SK-N-SH (cell line): ENCODE measurements at regions not wholly inside any gene's neighbourhood (a gene's known extent, or its start where the extent isn't known, plus 50 kb on each side); places are given as distances from the start of the nearest gene placed in this dataset.

Source experiments
- CTCF ChIA-PET: fragments of 300-600, 350-600 bp; formaldehyde crosslinking; extraction: SDS; loops from one replicate; lab custom pipeline; 2021; lab: Yijun Ruan, JAX
- POLR2A ChIA-PET: fragments of 350-600 bp; sonication (Branson Sonifier 250); formaldehyde crosslinking; extraction: SDS; loops from one replicate; lab custom pipeline; 2020; ENCODE audit warnings: antibody characterized with exemption, inconsistent platforms; lab: Yijun Ruan, JAX
- DNase-seq: peaks from one replicate; pipeline ENCODE4 v3.0.0; 2012
- H2AFZ ChIP-seq: fragments of 200-600 bp; sonication (generic); 2 replicates; pipeline ENCODE4 v1.8.1; 2016; ENCODE audit warnings: antibody characterized with exemption, mild to moderate bottlenecking, low read depth
- H3F3A ChIP-seq: fragments of 200-600 bp; sonication (generic); replicated peaks from 2 replicates; pipeline ENCODE3; 2016; ENCODE audit warnings: antibody characterized with exemption, mild to moderate bottlenecking; ENCODE audit not compliant: insufficient read depth
- H3K27ac ChIP-seq, 2 experiments: fragments of 200-500 bp in 1 of 2; fragments of 200-600 bp in 1 of 2; sonication (Bioruptor generic) in 1 of 2; sonication (generic), shearing (Covaris generic) in 1 of 2; 2 replicates each; pipeline versions ENCODE4 v1.5.1 to v1.6.1; 2014 to 2016; ENCODE audit warnings: low read depth in 2 of 2, inconsistent platforms in 1 of 2, low read length in 1 of 2, mild to moderate bottlenecking in 1 of 2, mixed read lengths in 1 of 2
- H3K27me3 ChIP-seq: fragments of 200-600 bp; sonication (generic), shearing (Covaris generic); 2 replicates; pipeline ENCODE4 v1.6.1; 2016; ENCODE audit warnings: mixed run types; ENCODE audit not compliant: insufficient read depth
- H3K36me3 ChIP-seq, 2 experiments: fragments of 200-500 bp in 1 of 2; fragments of 200-600 bp in 1 of 2; sonication (Bioruptor generic) in 1 of 2; sonication (generic) in 1 of 2; replicated peaks in 1 of 2; 2 replicates each; pipeline versions ENCODE3 to v1.5.1; 2014 to 2016; ENCODE audit warnings: low read length in 1 of 2, mild to moderate bottlenecking in 1 of 2; ENCODE audit not compliant: insufficient read depth in 2 of 2, control insufficient read depth in 1 of 2
- H3K4me1 ChIP-seq, 2 experiments: fragments of 200-500 bp in 1 of 2; fragments of 200-600 bp in 1 of 2; sonication (Bioruptor generic) in 1 of 2; sonication (generic), shearing (Covaris generic) in 1 of 2; 2 replicates each; pipeline versions ENCODE4 v1.5.1 to v1.6.1; 2014 to 2016; ENCODE audit warnings: low read depth in 1 of 2, low read length in 1 of 2, mixed run types in 1 of 2; ENCODE audit not compliant: insufficient read depth in 2 of 2, control insufficient read depth in 1 of 2
- H3K4me2 ChIP-seq: fragments of 200-600 bp; sonication (generic), shearing (Covaris generic); 2 replicates; pipeline ENCODE4 v1.6.1; 2017; ENCODE audit warnings: mixed run types
- H3K4me3 ChIP-seq, 2 experiments: fragments of 200-500 bp in 1 of 2; fragments of 200-600 bp in 1 of 2; sonication (Bioruptor generic) in 1 of 2; sonication (generic), shearing (Covaris generic) in 1 of 2; 2 replicates each; pipeline versions ENCODE4 v1.5.1 to v1.8.1; 2014 to 2016; ENCODE audit warnings: low read depth in 2 of 2, inconsistent platforms in 1 of 2, low read length in 1 of 2, mild to moderate bottlenecking in 1 of 2, mixed read lengths in 1 of 2, moderate library complexity in 1 of 2
- H3K79me2 ChIP-seq: fragments of 200-600 bp; sonication (generic); 2 replicates; pipeline ENCODE4 v1.8.1; 2017; ENCODE audit warnings: mild to moderate bottlenecking; ENCODE audit not compliant: insufficient read depth
- H3K9ac ChIP-seq: fragments of 200-600 bp; sonication (generic); 2 replicates; pipeline ENCODE4 v1.6.1; 2017; ENCODE audit warnings: mixed run types
- H3K9me2 ChIP-seq: fragments of 200-600 bp; sonication (generic); 2 replicates; pipeline ENCODE4 v1.6.1; 2017; ENCODE audit warnings: mixed run types
- H3K9me3 ChIP-seq: fragments of 200-600 bp; sonication (generic); 2 replicates; pipeline ENCODE4 v1.6.1; 2017; ENCODE audit warnings: mixed run types, mild to moderate bottlenecking, moderate library complexity
- H4K20me1 ChIP-seq: fragments of 200-600 bp; sonication (generic); 2 replicates; pipeline ENCODE4 v1.6.1; 2017; ENCODE audit warnings: mild to moderate bottlenecking, mixed run types; ENCODE audit not compliant: insufficient read depth
- CHD2 ChIP-seq: fragments of 150-350 bp; IDR thresholded peaks from 2 replicates; pipeline ENCODE4 v1.6.1; 2018; ENCODE audit warnings: low read length; ENCODE audit not compliant: partially characterized antibody
- ELF1 ChIP-seq: IDR thresholded peaks from 2 replicates; pipeline ENCODE4 v1.4.0; 2012
- FOSL2 ChIP-seq: IDR thresholded peaks from 2 replicates; pipeline ENCODE4 v1.4.0; 2012; ENCODE audit warnings: low read depth, mild to moderate bottlenecking, moderate library complexity, borderline replicate concordance
- FOXJ3 ChIP-seq: sonication (generic); formaldehyde crosslinking; IDR thresholded peaks from 2 replicates; pipeline ENCODE4 v1.5.1; 2020; ENCODE audit warnings: mild to moderate bottlenecking, missing genetic modification reagents
- GABPA ChIP-seq: IDR thresholded peaks from 2 replicates; pipeline ENCODE4 v1.4.0; 2012; ENCODE audit warnings: low read depth, mild to moderate bottlenecking
- IRF3 ChIP-seq: fragments of 150-350 bp; IDR thresholded peaks from 2 replicates; pipeline ENCODE4 v1.6.1; 2016; ENCODE audit warnings: mild to moderate bottlenecking, low read depth, low read length
- JUND ChIP-seq: IDR thresholded peaks from 2 replicates; pipeline ENCODE4 v1.4.0; 2012
- MEF2A ChIP-seq: IDR thresholded peaks from 2 replicates; pipeline ENCODE4 v1.4.0; 2012; ENCODE audit warnings: low read depth, borderline replicate concordance
- PBX3 ChIP-seq: IDR thresholded peaks from 2 replicates; pipeline ENCODE4; 2012
- POLR2AphosphoS5 ChIP-seq: IDR thresholded peaks from 2 replicates; pipeline ENCODE4 v1.6.1; 2012; ENCODE audit warnings: low read depth, low read length
- RCOR1 ChIP-seq: fragments of 150-350 bp; IDR thresholded peaks from 2 replicates; pipeline ENCODE4 v1.6.1; 2017; ENCODE audit warnings: antibody characterized with exemption, low read length
- RFX5 ChIP-seq: IDR thresholded peaks from 2 replicates; pipeline ENCODE4 v1.6.1; 2012; ENCODE audit warnings: mild to moderate bottlenecking, improper control_type of control experiment, low read length
- RXRA ChIP-seq: IDR thresholded peaks from 2 replicates; pipeline ENCODE4 v1.4.0; 2012; ENCODE audit warnings: low read depth, mild to moderate bottlenecking, borderline replicate concordance
- SMC3 ChIP-seq: IDR thresholded peaks from 2 replicates; pipeline ENCODE4 v1.6.1; 2012; ENCODE audit warnings: low read depth, low read length, improper control_type of control experiment
- TCF12 ChIP-seq: IDR thresholded peaks from 2 replicates; pipeline ENCODE4 v1.4.0; 2012
- USF1 ChIP-seq: IDR thresholded peaks from 2 replicates; pipeline ENCODE4 v1.4.0; 2012; ENCODE audit warnings: low read depth, borderline replicate concordance
- YY1 ChIP-seq: IDR thresholded peaks from 2 replicates; pipeline ENCODE4 v1.4.0; 2012; ENCODE audit warnings: low read depth, mild to moderate bottlenecking
- WGBS: methylation state at CpG from one replicate; pipeline ENCODE4 v1.1.6; 2017; ENCODE audit warnings: low lambda C conversion rate; 5-methylcytosine and 5-hydroxymethylcytosine counted together

GRCh38 chr4:181830404-181831035 lies 412.7 kb upstream of the TENM3 start (continued):
- no peak for TF ChIP-seq CHD2
- TF ChIP-seq USF1, result no peak
- no peak for TF ChIP-seq MEF2A
- no peak for TF ChIP-seq YY1
- TF ChIP-seq TCF12, result no peak
- TF ChIP-seq SMC3, result no peak

- H3F3A ChIP-seq, result no peaks in the 10 kb centered on the region
- TF ChIP-seq FOXJ3 (CRISPR knock-in tag) (no peak), RXRA (no peak), RFX5 (no peak), GABPA (no peak), RCOR1 (no peak), POLR2AphosphoS5 (no peak), ELF1 (no peak), YY1 (no peak), JUND (no peak), IRF3 (no peak)
- TF ChIP-seq, all 33 proteins: peak for 0
- POLR2A ChIA-PET, result no interaction called here
- H3K9me2 ChIP-seq, result no peaks in the 10 kb centered on the region
- H4K20me1 ChIP-seq, result no peaks in the 10 kb centered on the region
- WGBS, result 80% methylated on average over 2 of the region's 2 CpGs
- no peak overlapping the region for H3K27ac ChIP-seq
- no peaks in the 10 kb centered on the region for H3K4me1 ChIP-seq
- H3K36me3 ChIP-seq, result no peaks in the 10 kb centered on the region
- no peaks in the 10 kb centered on the region for H3K9me3 ChIP-seq
- H3K4me3 ChIP-seq, result no peak overlapping the region
- no peak for DNase-seq
- CTCF ChIA-PET, result no interaction called here
- H3K4me2 ChIP-seq, result no peak overlapping the region
- H3K79me2 ChIP-seq, result no peaks in the 10 kb centered on the region
- no peaks in the 10 kb centered on the region; the same call in 1 of the 2 replicates for H3K27me3 ChIP-seq
- no peak overlapping the region for H2AFZ ChIP-seq
- H3K9ac ChIP-seq, result no peak overlapping the region
These were observed 409.1 kb upstream of the TENM3 start for GRCh38 chr4:181834071-181834470.

- ChIA-PET CTCF (no interaction called here), POLR2A (no interaction called here)
- Histone ChIP-seq H3K4me3 (no peak overlapping the region; a peak in 1 of 4 replicates), H3K9me2 (no peaks in the 10 kb centered on the region), H3F3A (no peaks in the 10 kb centered on the region), H3K27me3 (no peaks in the 10 kb centered on the region; the same call in 1 of the 2 replicates), H4K20me1 (no peaks in the 10 kb centered on the region), H3K36me3 (no peaks in the 10 kb centered on the region), H3K9ac (no peak overlapping the region), H3K27ac (no peak overlapping the region), H3K4me2 (no peak overlapping the region), H2AFZ (no peak overlapping the region), H3K9me3 (no peaks in the 10 kb centered on the region), H3K79me2 (no peaks in the 10 kb centered on the region), H3K4me1 (no peaks in the 10 kb centered on the region)
- TF ChIP-seq TCF12, result 0 out of 2 replicates have a peak, but pooled peaks have one; percentile 6
- TF ChIP-seq FOSL2, result no peak
- TF ChIP-seq PBX3, result 0 out of 2 replicates have a peak, but pooled peaks have one; percentile 12
- 63% methylated on average over 5 of the region's 5 CpGs for WGBS
- no peak for DNase-seq
These were observed 407.9 kb upstream of the TENM3 start for GRCh38 chr4:181835348-181835747.
